PC-9 (cell line): ENCODE measurements at regions not wholly inside any gene's neighbourhood (a gene's known extent, or its start where the extent isn't known, plus 50 kb on each side); places are given as distances from the start of the nearest gene placed in this dataset.

ENCODE experiments used
- BruUV-seq: library from RNA; stranded (reverse); fragments of 400-500 nt; replicated peaks from 2 replicates; lab custom pipeline; 2021; lab: Mats Ljungman, UMichigan
- CTCF ChIA-PET: fragments of 300-600 bp; sonication (Branson Sonifier 250); formaldehyde crosslinking; loops from one replicate; lab custom pipeline; 2022; ENCODE audit warnings: antibody characterized with exemption; lab: Charles Lee
- POLR2A ChIA-PET: fragments of 300-600 bp; sonication (Branson Sonifier 250); formaldehyde crosslinking; loops from one replicate; lab custom pipeline; 2022; ENCODE audit warnings: antibody characterized with exemption; ENCODE audit not compliant: unreplicated experiment; lab: Charles Lee
- DNase-seq, 2 experiments: peaks; one replicate each; pipeline versions ENCODE4 v3.0.0 to v3.0.0-alpha.2; 2015 to 2022; ENCODE audit warnings: mixed read lengths in 1 of 2
- H2AFZ ChIP-seq: fragments of 200-600 bp; sonication (generic); 2 replicates; pipeline ENCODE4 v1.8.1; 2017; ENCODE audit warnings: antibody characterized with exemption
- H3F3A ChIP-seq: fragments of 200-600 bp; sonication (generic); 2 replicates; pipeline ENCODE4 v1.8.1; 2017; ENCODE audit warnings: antibody characterized with exemption, mild to moderate bottlenecking, low read depth; ENCODE audit not compliant: insufficient read depth
- H3K27ac ChIP-seq: fragments of 200-600 bp; sonication (generic); 2 replicates; pipeline ENCODE4 v1.6.1; 2016; ENCODE audit warnings: mixed run types
- H3K27me3 ChIP-seq: fragments of 200-600 bp; sonication (generic); 2 replicates; pipeline ENCODE4 v1.6.1; 2016; ENCODE audit warnings: low read depth, mixed run types; ENCODE audit not compliant: insufficient read depth
- H3K36me3 ChIP-seq: fragments of 200-600 bp; sonication (generic); 2 replicates; pipeline ENCODE4 v1.6.1; 2016; ENCODE audit warnings: low read depth, mixed run types
- H3K4me1 ChIP-seq: fragments of 200-600 bp; sonication (generic); replicated peaks from 2 replicates; pipeline ENCODE4 v1.6.1; 2016; ENCODE audit warnings: mixed run types; ENCODE audit not compliant: insufficient read depth
- H3K4me2 ChIP-seq: fragments of 200-600 bp; sonication (generic); 2 replicates; pipeline ENCODE4 v1.6.1; 2017; ENCODE audit warnings: mixed run types
- H3K4me3 ChIP-seq: fragments of 200-600 bp; sonication (generic); 2 replicates; pipeline ENCODE4 v1.6.1; 2016; ENCODE audit warnings: mixed run types
- H3K79me2 ChIP-seq: fragments of 200-600 bp; sonication (generic); 2 replicates; pipeline ENCODE4 v1.6.1; 2017; ENCODE audit warnings: low read depth, mixed run types
- H3K9me2 ChIP-seq: fragments of 200-600 bp; sonication (generic); 2 replicates; pipeline ENCODE4 v1.8.1; 2017; ENCODE audit warnings: mild to moderate bottlenecking; ENCODE audit not compliant: insufficient read depth
- H3K9me3 ChIP-seq: fragments of 200-600 bp; sonication (generic); 2 replicates; pipeline ENCODE4 v1.8.1; 2016; ENCODE audit warnings: low read depth; ENCODE audit not compliant: insufficient read depth
- H4K20me1 ChIP-seq: fragments of 200-600 bp; sonication (generic); 2 replicates; pipeline ENCODE4 v1.8.1; 2017; ENCODE audit not compliant: insufficient read depth
- CTCF ChIP-seq: fragments of 200-600 bp; sonication (generic); conservative IDR thresholded peaks from 2 replicates; pipeline ENCODE4 v1.6.1; 2017; ENCODE audit warnings: mixed run types, antibody characterized with exemption, mild to moderate bottlenecking, moderate library complexity
- EZH2 ChIP-seq: fragments of 200-600 bp; sonication (generic); IDR thresholded peaks from 2 replicates; pipeline ENCODE4 v1.8.0; 2017; ENCODE audit warnings: antibody characterized with exemption, low read depth
- intact Hi-C: fragments of 100-400 bp; cut with micrococcal nuclease; formaldehyde crosslinking; loops from one replicate; pipeline ENCODE4 v1.10.0; 2022; ENCODE audit not compliant: unreplicated experiment

DNA sequence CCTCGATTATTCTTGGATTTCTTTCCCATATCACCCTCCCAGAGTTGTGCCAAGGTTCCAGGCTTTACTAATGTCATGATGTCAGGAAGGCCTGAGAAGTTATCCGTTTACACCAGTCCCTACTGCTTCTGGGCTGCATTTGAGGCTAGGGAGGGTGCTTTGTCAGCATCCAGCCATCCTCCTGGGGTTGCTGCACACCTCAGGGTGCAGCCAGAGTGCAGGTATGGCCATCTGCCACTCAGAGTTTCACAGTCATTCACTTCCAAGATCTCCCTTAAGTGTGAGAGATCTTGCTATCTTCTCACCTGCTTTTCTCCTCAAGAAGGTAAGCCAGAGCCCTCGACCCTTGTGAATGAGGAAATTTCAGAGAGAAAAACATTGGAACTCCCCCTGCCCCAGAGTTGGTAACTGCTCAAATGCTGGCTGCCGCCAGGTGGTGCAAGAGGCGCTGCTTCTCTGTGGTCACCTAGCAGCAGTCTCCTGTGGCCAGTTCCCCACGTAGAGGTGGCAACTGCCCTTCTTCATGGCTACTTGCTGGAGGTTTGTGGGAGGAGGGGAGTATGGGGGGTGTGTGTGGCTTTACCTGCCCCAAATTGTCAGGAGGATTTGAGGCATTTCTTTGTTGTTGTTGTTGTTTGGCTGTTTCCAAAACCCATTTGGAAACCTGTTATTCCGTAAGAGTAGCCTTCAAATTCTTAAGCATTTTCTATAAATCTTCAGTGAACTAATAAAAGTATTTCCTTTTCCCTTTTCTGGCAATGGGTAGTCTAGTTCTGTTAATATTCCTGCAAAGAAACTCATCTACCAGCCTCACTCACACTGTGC lies 259.6 kb upstream of the DMRT1 start:
- H2AFZ ChIP-seq, result no peak overlapping the region
- H3K79me2 ChIP-seq, result no peaks in the 10 kb centered on the region
- DNase-seq, result no peak
- no peak overlapping the region for H3K27ac ChIP-seq
- H3K9me3 ChIP-seq, result no peaks in the 10 kb centered on the region
- H4K20me1 ChIP-seq, result no peaks in the 10 kb centered on the region
- BruUV-seq, result no TSS peak
- POLR2A ChIA-PET, result no interaction called here
- CTCF ChIA-PET, result no interaction called here
- no peaks in the 10 kb centered on the region for H3K36me3 ChIP-seq
- intact Hi-C loops, result no loop called here
- no peaks in the 10 kb centered on the region for H3F3A ChIP-seq
- no peaks in the 10 kb centered on the region for H3K27me3 ChIP-seq
- no peaks in the 10 kb centered on the region for H3K4me1 ChIP-seq
- no peak overlapping the region for H3K4me2 ChIP-seq
- TF ChIP-seq CTCF (peak; percentile 32; the same call in 1 of the 2 replicates), EZH2 (no peak)
- H3K4me3 ChIP-seq, result no peak overlapping the region
- H3K9me2 ChIP-seq, result no peaks in the 10 kb centered on the region

GRCh38 chr9:582775-583174 lies 258.7 kb upstream of the DMRT1 start:
- H3K4me2 ChIP-seq, result no peak overlapping the region
- no peak for DNase-seq
- H4K20me1 ChIP-seq, result no peaks in the 10 kb centered on the region
- no peaks in the 10 kb centered on the region for H3F3A ChIP-seq
- H3K9me2 ChIP-seq, result no peaks in the 10 kb centered on the region
- no peaks in the 10 kb centered on the region for H3K9me3 ChIP-seq
- intact Hi-C loops, result no loop called here
- ChIA-PET POLR2A (no interaction called here), CTCF (no interaction called here)
- no peaks in the 10 kb centered on the region for H3K36me3 ChIP-seq
- no peaks in the 10 kb centered on the region for H3K79me2 ChIP-seq
- H2AFZ ChIP-seq, result no peak overlapping the region
- BruUV-seq, result no TSS peak
- no peaks in the 10 kb centered on the region for H3K4me1 ChIP-seq
- no peak overlapping the region for H3K4me3 ChIP-seq
- TF ChIP-seq CTCF, result no peak
- TF ChIP-seq EZH2, result no peak
- no peaks in the 10 kb centered on the region for H3K27me3 ChIP-seq
- H3K27ac ChIP-seq, result no peak overlapping the region

DNA sequence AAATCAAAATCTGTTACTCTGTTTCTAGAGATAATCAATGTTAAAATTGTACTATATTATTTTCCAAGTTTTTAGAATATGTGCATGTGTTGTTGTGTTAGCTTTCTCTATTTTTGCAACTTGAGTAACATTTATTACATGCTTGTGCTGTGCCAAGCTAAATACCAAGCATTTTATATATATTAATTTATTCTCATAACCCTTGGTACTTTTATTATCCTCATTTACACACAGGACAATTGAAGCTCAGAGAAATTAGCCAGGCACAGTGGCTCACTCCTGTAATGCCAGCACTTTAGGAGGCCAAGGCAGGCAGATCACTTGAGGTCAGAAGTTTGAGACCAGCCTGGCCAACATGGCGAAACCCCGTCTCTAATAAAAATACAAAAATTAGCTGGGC lies 254.0 kb upstream of the DMRT1 start:
- Histone ChIP-seq H3F3A (no peaks in the 10 kb centered on the region), H3K79me2 (no peaks in the 10 kb centered on the region), H3K36me3 (no peaks in the 10 kb centered on the region), H3K27ac (no peak overlapping the region), H3K4me3 (no peak overlapping the region), H4K20me1 (no peaks in the 10 kb centered on the region), H3K9me3 (no peaks in the 10 kb centered on the region), H3K27me3 (no peaks in the 10 kb centered on the region), H2AFZ (no peak overlapping the region), H3K9me2 (no peaks in the 10 kb centered on the region), H3K4me1 (peaks cover 14% of the 10 kb centered on the region; the same call in 1 of the 2 replicates), H3K4me2 (no peak overlapping the region)
- DNase-seq, result no peak
- TF ChIP-seq CTCF (no peak), EZH2 (no peak)
- CTCF ChIA-PET, result interaction anchor here (0.5 kb wide), 2 partner anchors 50 to 83 kb away, joined by 3 to 4 read pairs; no protein-coding TSS in a partner anchor
- POLR2A ChIA-PET, result no interaction called here
- intact Hi-C loops, result no loop called here
- no TSS peak for BruUV-seq
